ENCODE measurements at regions not wholly inside any gene's neighbourhood (a gene's known extent, or its start where the extent isn't known, plus 50 kb on each side); places are given as distances from the start of the nearest gene placed in this dataset.
"Not testable (repeated sequence)": the region's sequence is repeated elsewhere in the genome, so short reads cannot be mapped to it uniquely, and the experiment has no call there.

DNA sequence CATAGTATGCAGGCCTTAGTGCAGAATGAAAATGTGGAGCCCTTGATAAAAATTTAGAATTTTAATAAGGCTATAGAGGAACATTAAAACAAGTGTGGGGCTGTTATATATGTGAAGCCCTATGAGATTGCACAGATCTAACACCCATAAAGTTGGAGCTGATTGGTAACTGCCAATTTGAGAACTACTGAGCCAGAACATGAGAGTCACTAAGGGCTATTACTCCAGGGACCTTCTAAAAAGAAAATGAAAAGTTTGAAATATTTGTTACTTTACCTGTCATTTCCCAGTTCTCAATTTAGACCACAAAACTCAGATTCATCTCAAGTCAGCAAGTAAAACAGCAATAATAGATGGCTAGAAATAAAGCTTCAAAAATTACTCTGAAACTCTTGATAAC lies 898.6 kb downstream of the TLE1 start:
- Histone ChIP-seq H3K27me3 (ENCODE audit: insufficient read depth, low read length) (no peaks in the 10 kb centered on the region), H3K79me2 (ENCODE audit: control insufficient read depth, insufficient read depth, low read length, unreplicated experiment) (no peaks in the 10 kb centered on the region), H2AFZ (ENCODE audit: low read length, unreplicated experiment) (no peak overlapping the region), H3K36me3 (ENCODE audit: insufficient read depth, low read length) (no peaks in the 10 kb centered on the region), H3K4me3 (ENCODE audit: low read depth, low read length) (no peak overlapping the region), H3K4me1 (ENCODE audit: control insufficient read depth, insufficient read depth, low read length, unreplicated experiment) (no peaks in the 10 kb centered on the region), H3K27ac (ENCODE audit: low read depth, low read length) (no peak overlapping the region)

DNA sequence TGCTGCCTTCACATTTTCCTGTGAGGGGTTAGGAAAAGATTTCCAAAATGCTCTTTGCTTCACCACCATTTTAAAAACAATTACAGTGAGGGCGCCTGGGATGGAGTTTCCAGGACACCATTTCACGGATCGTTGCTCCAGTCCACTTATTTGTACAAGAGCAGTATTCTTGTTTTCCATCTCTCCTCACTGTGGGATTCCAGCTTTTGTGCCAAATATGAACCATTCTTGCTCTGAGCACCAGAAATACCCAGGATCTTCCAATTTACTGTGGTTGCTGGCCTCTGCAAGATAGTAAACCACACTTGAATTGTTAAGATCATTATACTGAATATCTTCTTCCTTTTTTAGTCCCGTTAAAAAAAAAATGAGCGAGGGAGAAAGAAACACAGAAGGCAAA lies 899.5 kb downstream of the TLE1 start:
- H3K27me3 ChIP-seq (ENCODE audit: insufficient read depth, low read length): no peaks in the 10 kb centered on the region
- H2AFZ ChIP-seq (ENCODE audit: low read length, unreplicated experiment): no peak overlapping the region
- no peak overlapping the region for H3K27ac ChIP-seq (ENCODE audit: low read depth, low read length)
- no peaks in the 10 kb centered on the region for H3K36me3 ChIP-seq (ENCODE audit: insufficient read depth, low read length)
- no peaks in the 10 kb centered on the region for H3K79me2 ChIP-seq (ENCODE audit: control insufficient read depth, insufficient read depth, low read length, unreplicated experiment)
- H3K4me1 ChIP-seq (ENCODE audit: control insufficient read depth, insufficient read depth, low read length, unreplicated experiment): peaks cover 1% of the 10 kb centered on the region
- no peak overlapping the region for H3K4me3 ChIP-seq (ENCODE audit: low read depth, low read length)

DNA sequence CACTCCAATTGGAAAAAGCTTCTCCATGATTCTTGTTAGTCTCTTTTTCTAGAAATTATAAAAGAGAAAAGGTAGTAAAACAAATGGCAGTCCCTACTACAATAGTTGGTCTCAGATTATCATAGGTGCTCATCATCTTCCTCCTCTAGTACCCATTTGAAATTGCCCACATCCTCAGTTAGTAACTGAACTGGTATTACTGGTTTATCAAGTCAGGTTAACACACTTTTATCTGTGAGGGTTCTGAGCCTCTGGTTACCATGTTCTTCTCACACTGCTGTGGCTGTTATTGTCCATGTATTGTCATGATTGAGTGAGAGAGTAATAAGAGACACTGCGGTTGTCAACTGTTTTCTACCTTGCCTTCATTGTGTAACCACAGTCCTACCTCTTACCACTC lies 901.7 kb downstream of the TLE1 start:
- no peak overlapping the region for H3K4me3 ChIP-seq (ENCODE audit: low read depth, low read length)
- peaks cover 6% of the 10 kb centered on the region for H3K4me1 ChIP-seq (ENCODE audit: control insufficient read depth, insufficient read depth, low read length, unreplicated experiment)
- no peaks in the 10 kb centered on the region for H3K79me2 ChIP-seq (ENCODE audit: control insufficient read depth, insufficient read depth, low read length, unreplicated experiment)
- no peaks in the 10 kb centered on the region for H3K27me3 ChIP-seq (ENCODE audit: insufficient read depth, low read length)
- no peak overlapping the region for H3K27ac ChIP-seq (ENCODE audit: low read depth, low read length)
- H3K36me3 ChIP-seq (ENCODE audit: insufficient read depth, low read length): no peaks in the 10 kb centered on the region
- no peak overlapping the region for H2AFZ ChIP-seq (ENCODE audit: low read length, unreplicated experiment)

GRCh38 chr9:80784647-80785046 lies 904.7 kb downstream of the TLE1 start:
- Histone ChIP-seq H3K36me3 (ENCODE audit: insufficient read depth, low read length) (no peaks in the 10 kb centered on the region), H3K4me3 (ENCODE audit: low read depth, low read length) (no peak overlapping the region), H3K4me1 (ENCODE audit: control insufficient read depth, insufficient read depth, low read length, unreplicated experiment) (peaks cover 6% of the 10 kb centered on the region), H3K27ac (ENCODE audit: low read depth, low read length) (no peak overlapping the region; the same call in 1 of the 2 replicates), H2AFZ (ENCODE audit: low read length, unreplicated experiment) (no peak overlapping the region), H3K27me3 (ENCODE audit: insufficient read depth, low read length) (no peaks in the 10 kb centered on the region), H3K79me2 (ENCODE audit: control insufficient read depth, insufficient read depth, low read length, unreplicated experiment) (no peaks in the 10 kb centered on the region)

DNA sequence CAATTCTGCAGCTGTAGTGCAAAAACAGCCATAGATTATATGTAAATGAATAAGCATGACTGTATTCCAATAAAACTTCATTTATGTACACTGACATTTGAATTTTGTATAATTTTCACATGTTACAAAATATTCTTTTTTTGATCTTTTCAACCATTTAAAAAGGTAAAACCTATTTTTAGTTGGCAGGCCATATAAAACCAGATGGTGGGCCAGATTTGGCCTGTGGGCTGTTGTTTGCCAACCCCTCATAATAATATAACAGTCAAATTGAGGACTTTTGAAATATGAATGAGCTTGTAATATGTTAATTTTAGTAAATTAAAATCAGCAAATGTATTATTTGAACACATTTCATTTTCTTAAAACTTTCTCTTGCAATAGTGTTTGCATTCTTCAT lies 913.4 kb downstream of the TLE1 start:
- no peak overlapping the region for H2AFZ ChIP-seq (ENCODE audit: low read length, unreplicated experiment)
- H3K4me1 ChIP-seq (ENCODE audit: control insufficient read depth, insufficient read depth, low read length, unreplicated experiment): no peaks in the 10 kb centered on the region
- no peak overlapping the region for H3K4me3 ChIP-seq (ENCODE audit: low read depth, low read length)
- H3K27ac ChIP-seq (ENCODE audit: low read depth, low read length): no peak overlapping the region
- no peaks in the 10 kb centered on the region for H3K36me3 ChIP-seq (ENCODE audit: insufficient read depth, low read length)
- no peaks in the 10 kb centered on the region for H3K27me3 ChIP-seq (ENCODE audit: insufficient read depth, low read length)
- H3K79me2 ChIP-seq (ENCODE audit: control insufficient read depth, insufficient read depth, low read length, unreplicated experiment): no peaks in the 10 kb centered on the region

GRCh38 chr9:80775530-80775929 lies 913.8 kb downstream of the TLE1 start:
- H2AFZ ChIP-seq (ENCODE audit: low read length, unreplicated experiment): no peak overlapping the region
- no peaks in the 10 kb centered on the region for H3K79me2 ChIP-seq (ENCODE audit: control insufficient read depth, insufficient read depth, low read length, unreplicated experiment)
- H3K27me3 ChIP-seq (ENCODE audit: insufficient read depth, low read length): no peaks in the 10 kb centered on the region
- H3K4me1 ChIP-seq (ENCODE audit: control insufficient read depth, insufficient read depth, low read length, unreplicated experiment): no peaks in the 10 kb centered on the region
- no peak overlapping the region for H3K27ac ChIP-seq (ENCODE audit: low read depth, low read length)
- H3K4me3 ChIP-seq (ENCODE audit: low read depth, low read length): no peak overlapping the region
- H3K36me3 ChIP-seq (ENCODE audit: insufficient read depth, low read length): no peaks in the 10 kb centered on the region

DNA sequence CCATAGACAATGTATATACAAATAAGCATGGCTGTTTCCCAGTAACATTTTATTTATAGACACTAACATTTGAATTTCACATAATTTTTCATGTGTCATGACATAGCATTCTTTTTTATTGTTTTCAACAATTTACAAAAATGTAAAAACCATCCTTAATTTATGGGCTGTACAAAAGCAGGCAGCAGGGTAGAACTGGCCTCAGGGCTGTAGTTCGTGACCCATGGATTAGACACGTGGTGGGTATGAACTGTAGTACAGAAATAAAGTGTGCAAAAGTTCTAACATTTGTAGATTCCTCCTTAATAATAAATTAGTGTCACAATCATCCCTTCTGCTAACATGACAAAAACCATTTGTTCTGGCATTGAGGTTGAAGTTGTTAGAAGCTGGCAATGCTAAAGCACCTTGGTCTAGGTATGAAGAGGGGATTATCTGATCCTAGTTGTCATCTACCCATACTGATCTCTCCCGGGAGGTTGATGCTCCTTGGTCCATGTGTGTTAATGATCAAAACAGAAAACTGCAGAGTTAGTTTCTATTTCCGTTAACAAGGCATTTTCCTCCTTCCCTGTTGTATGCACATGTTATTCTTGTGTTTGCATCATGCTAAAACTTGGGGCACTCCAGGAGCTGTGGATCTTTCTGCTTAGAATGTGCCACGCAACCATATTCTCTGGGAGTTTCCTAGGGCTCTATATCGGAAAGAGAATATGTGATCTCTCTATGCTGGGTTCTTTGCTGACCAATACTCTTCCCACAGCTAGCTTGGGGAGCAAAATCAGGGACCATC lies 917.6 kb downstream of the TLE1 start:
- H3K27me3 ChIP-seq (ENCODE audit: insufficient read depth, low read length): no peaks in the 10 kb centered on the region
- H3K4me1 ChIP-seq (ENCODE audit: control insufficient read depth, insufficient read depth, low read length, unreplicated experiment): no peaks in the 10 kb centered on the region
- H2AFZ ChIP-seq (ENCODE audit: low read length, unreplicated experiment): no peak overlapping the region
- H3K79me2 ChIP-seq (ENCODE audit: control insufficient read depth, insufficient read depth, low read length, unreplicated experiment): no peaks in the 10 kb centered on the region
- H3K27ac ChIP-seq (ENCODE audit: low read depth, low read length): no peak overlapping the region
- H3K36me3 ChIP-seq (ENCODE audit: insufficient read depth, low read length): no peaks in the 10 kb centered on the region
- no peak overlapping the region for H3K4me3 ChIP-seq (ENCODE audit: low read depth, low read length)

DNA sequence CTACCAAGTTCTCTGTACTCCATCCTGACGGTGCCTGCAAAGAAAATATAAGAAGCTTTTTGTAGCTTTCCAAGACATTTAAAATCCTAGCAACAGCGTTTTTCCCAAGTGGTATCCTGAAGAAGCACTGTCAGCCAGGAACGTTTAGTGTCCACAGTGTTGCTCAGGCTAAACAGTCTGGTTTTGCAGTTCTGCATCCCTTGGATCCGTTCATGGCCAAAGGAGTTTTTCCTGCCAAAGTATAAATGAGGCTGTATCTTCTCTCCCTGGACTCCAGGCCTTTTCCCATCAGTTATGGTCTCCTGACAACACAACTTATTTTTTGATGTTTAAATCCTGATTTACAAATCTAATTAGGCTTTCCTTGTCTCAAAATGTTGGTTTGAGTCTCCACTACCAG lies 925.8 kb downstream of the TLE1 start:
- Histone ChIP-seq H2AFZ (ENCODE audit: low read length, unreplicated experiment) (no peak overlapping the region), H3K4me3 (ENCODE audit: low read depth, low read length) (no peak overlapping the region), H3K36me3 (ENCODE audit: insufficient read depth, low read length) (no peaks in the 10 kb centered on the region), H3K27me3 (ENCODE audit: insufficient read depth, low read length) (no peaks in the 10 kb centered on the region), H3K27ac (ENCODE audit: low read depth, low read length) (no peak overlapping the region), H3K79me2 (ENCODE audit: control insufficient read depth, insufficient read depth, low read length, unreplicated experiment) (no peaks in the 10 kb centered on the region), H3K4me1 (ENCODE audit: control insufficient read depth, insufficient read depth, low read length, unreplicated experiment) (no peaks in the 10 kb centered on the region)

DNA sequence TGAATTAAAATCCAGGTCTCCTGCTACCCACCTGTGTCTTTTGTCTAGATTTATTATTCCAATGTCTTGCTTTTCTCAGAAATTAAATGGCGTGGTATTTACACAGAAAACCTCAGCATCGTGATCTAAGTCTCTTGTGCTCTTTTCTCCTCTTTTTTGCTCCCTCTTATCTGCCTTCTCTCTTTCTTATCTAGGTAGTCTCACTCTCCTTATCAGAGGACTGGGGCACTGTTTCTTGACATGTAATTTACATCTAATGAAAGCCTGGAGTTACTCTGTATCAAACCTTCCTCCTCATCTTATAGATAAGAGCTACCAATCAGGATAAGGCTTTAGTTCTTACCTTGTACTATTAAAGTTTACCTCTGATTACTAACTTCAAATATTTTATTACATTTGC lies 933.8 kb downstream of the TLE1 start:
- H3K27me3 ChIP-seq (ENCODE audit: insufficient read depth, low read length): no peaks in the 10 kb centered on the region
- H3K79me2 ChIP-seq (ENCODE audit: control insufficient read depth, insufficient read depth, low read length, unreplicated experiment): no peaks in the 10 kb centered on the region
- H3K4me3 ChIP-seq (ENCODE audit: low read depth, low read length): no peak overlapping the region
- no peaks in the 10 kb centered on the region for H3K36me3 ChIP-seq (ENCODE audit: insufficient read depth, low read length)
- no peaks in the 10 kb centered on the region for H3K4me1 ChIP-seq (ENCODE audit: control insufficient read depth, insufficient read depth, low read length, unreplicated experiment)
- no peak overlapping the region for H2AFZ ChIP-seq (ENCODE audit: low read length, unreplicated experiment)
- no peak overlapping the region for H3K27ac ChIP-seq (ENCODE audit: low read depth, low read length)

- H3K4me1 ChIP-seq (ENCODE audit: control insufficient read depth, insufficient read depth, low read length, unreplicated experiment): not testable (repeated sequence)
Observed at GRCh38 chr9:80747056-80747455, 942.3 kb downstream of the TLE1 start.

DNA sequence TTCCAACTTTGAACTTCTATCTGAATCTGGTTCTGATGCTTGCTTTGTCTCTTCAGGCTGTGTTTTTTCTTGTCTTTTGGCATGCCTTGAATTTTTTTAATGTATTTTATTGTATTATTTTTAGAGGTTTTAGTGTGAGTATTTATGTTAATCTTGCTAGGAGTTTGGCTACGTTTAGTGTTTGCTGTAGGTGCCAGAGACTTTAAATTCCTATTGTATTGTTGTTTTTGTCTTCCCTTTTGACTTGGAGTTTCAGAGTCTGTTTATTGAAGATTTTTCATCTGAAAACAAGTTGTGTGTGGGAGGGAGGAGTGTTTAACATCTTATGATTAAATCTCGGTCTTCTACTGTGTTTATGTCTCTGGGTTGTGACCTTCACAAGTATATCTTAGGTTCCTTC lies 956.8 kb downstream of the TLE1 start:
- Histone ChIP-seq H3K4me3 (ENCODE audit: low read depth, low read length) (no peak overlapping the region), H2AFZ (ENCODE audit: low read length, unreplicated experiment) (no peak overlapping the region), H3K4me1 (ENCODE audit: control insufficient read depth, insufficient read depth, low read length, unreplicated experiment) (no peaks in the 10 kb centered on the region), H3K27ac (ENCODE audit: low read depth, low read length) (no peak overlapping the region), H3K27me3 (ENCODE audit: insufficient read depth, low read length) (no peaks in the 10 kb centered on the region), H3K79me2 (ENCODE audit: control insufficient read depth, insufficient read depth, low read length, unreplicated experiment) (no peaks in the 10 kb centered on the region), H3K36me3 (ENCODE audit: insufficient read depth, low read length) (no peaks in the 10 kb centered on the region)

More at GRCh38 chr9:80747056-80747455, 942.3 kb downstream of the TLE1 start:
- not testable (repeated sequence) for H3K4me3 ChIP-seq (ENCODE audit: low read depth, low read length); H3K27me3 ChIP-seq (ENCODE audit: insufficient read depth, low read length); H3K36me3 ChIP-seq (ENCODE audit: insufficient read depth, low read length); H2AFZ ChIP-seq (ENCODE audit: low read length, unreplicated experiment); H3K27ac ChIP-seq (ENCODE audit: low read depth, low read length); H3K79me2 ChIP-seq (ENCODE audit: control insufficient read depth, insufficient read depth, low read length, unreplicated experiment)
